Heart right ventricle (tissue), 16 donors: ENCODE measurements at regions not wholly inside any gene's neighbourhood (a gene's known extent, or its start where the extent isn't known, plus 50 kb on each side); places are given as distances from the start of the nearest gene placed in this dataset.
A peak's percentile ranks its signal among the peaks of the same experiment; 100 is the strongest.

Experiments used
- ATAC-seq, 8 donors: fragments of 200-7000 bp; cut with Tn5 transposase; one replicate each; pipeline ENCODE4 v1.9.1; 2020; ENCODE audit warnings: mild to moderate bottlenecking in 8 of 8, moderate library complexity in 8 of 8, moderate number of reproducible peaks in 1 of 8
- DNase-seq, 2 donors: peaks; one replicate each; pipeline ENCODE4 v3.0.0-alpha.2; 2020
- H3K27ac ChIP-seq, 10 donors: fragments of 200-600 bp; sonication (generic) in 2 of 10; one replicate each; pipeline versions ENCODE4 v1.5.0 to v1.8.0; 2020 to 2022; ENCODE audit warnings: mild to moderate bottlenecking in 3 of 10
- H3K27me3 ChIP-seq, 7 donors: fragments of 200-600 bp; one replicate each; pipeline ENCODE4 v1.8.0; 2021 to 2022; ENCODE audit warnings: mild to moderate bottlenecking in 2 of 7
- H3K36me3 ChIP-seq, 9 donors: fragments of 200-600 bp; sonication (generic) in 1 of 9; one replicate each; pipeline versions ENCODE4 v1.5.0 to v1.8.0; 2020 to 2022; ENCODE audit warnings: mild to moderate bottlenecking in 2 of 9
- H3K4me1 ChIP-seq, 9 donors: fragments of 200-600 bp; sonication (generic) in 1 of 9; one replicate each; pipeline versions ENCODE4 v1.5.0 to v1.8.0; 2020 to 2022; ENCODE audit warnings: mild to moderate bottlenecking in 4 of 9
- H3K4me3 ChIP-seq, 10 donors: fragments of 200-600 bp; sonication (generic) in 2 of 10; one replicate each; pipeline versions ENCODE4 v1.5.0 to v1.8.0; 2020 to 2022; ENCODE audit warnings: mild to moderate bottlenecking in 7 of 10, moderate library complexity in 2 of 10
- H3K9me3 ChIP-seq, 11 donors: fragments of 200-600 bp in 10 of 11; sonication (generic) in 2 of 11; one replicate each; pipeline versions ENCODE4 v1.5.0 to v1.8.0; 2013 to 2022; ENCODE audit warnings: mild to moderate bottlenecking in 2 of 11, control low read depth in 1 of 11, moderate library complexity in 1 of 11
- WGBS, 2 donors: extraction: QIAGEN DNeasy Blood & Tissue Kit; methylation state at CpG; one replicate each; pipeline ENCODE4 v1.1.7; 2013; ENCODE audit warnings: inconsistent platforms in 1 of 2; 5-methylcytosine and 5-hydroxymethylcytosine counted together
- intact Hi-C, 10 donors: fragments of 100-400 bp; cut with DNase I; formaldehyde crosslinking; loops; one replicate each; pipeline versions ENCODE4 v1.11.1 to v1.14.2; 2022
- TF ChIP-seq, protein P1 (sequence below), 9 donors: fragments of 200-600 bp; sonication (generic) in 2 of 9; IDR thresholded peaks; one replicate each; pipeline versions ENCODE4 v1.5.0 to v1.8.0; 2021 to 2022; ENCODE audit warnings: antibody characterized with exemption in 9 of 9, mild to moderate bottlenecking in 5 of 9, moderate library complexity in 1 of 9
- donor health status: Arrhythmogenic right ventricular cardiomyopathy.
- donor health status: ischemic (EF 13 %, LVEDD 7.1; RV severe dilation, severe dysfunction).
- donor health status: healthy with polysubstance abuse.
- donor health status: DM: no; HTN: yes; CAD: no.
- donor health status: DM: no; HTN: no; CAD: no.
- donor health status: ischemic (EF 25% LVEDD 6.9; RV normal size, moderate dysfunction).
- donor health status: ischemic (EF 25% LVEDD 5.7; RV mildly dilated, moderate dysfunction).
- donor health status: healthy.
- donor health status: DM: yes; HTN: yes; CAD: no.
- donor health status: Ischemic cardiomyopathy.
- donor health status: ischemic (EF 35%, LVEDD 5.7; RV mildly dilated, moderate dysfunction).
- donor health status: nonischemic (EF 11% LVEDD 7.7; RV severe dilation, severe dysfunction).
- donor health status: DM: yes; HTN: yes; CAD: no.
- donor health status: PGD.
- donor health status: ischemic (EF 29% LVEDD 5.4; RV normal size, mild dysfunction).
- donor health status: nonischemic (EF 23%, LVEDD 6.1; RV moderate dilation, normal function).

DNA sequence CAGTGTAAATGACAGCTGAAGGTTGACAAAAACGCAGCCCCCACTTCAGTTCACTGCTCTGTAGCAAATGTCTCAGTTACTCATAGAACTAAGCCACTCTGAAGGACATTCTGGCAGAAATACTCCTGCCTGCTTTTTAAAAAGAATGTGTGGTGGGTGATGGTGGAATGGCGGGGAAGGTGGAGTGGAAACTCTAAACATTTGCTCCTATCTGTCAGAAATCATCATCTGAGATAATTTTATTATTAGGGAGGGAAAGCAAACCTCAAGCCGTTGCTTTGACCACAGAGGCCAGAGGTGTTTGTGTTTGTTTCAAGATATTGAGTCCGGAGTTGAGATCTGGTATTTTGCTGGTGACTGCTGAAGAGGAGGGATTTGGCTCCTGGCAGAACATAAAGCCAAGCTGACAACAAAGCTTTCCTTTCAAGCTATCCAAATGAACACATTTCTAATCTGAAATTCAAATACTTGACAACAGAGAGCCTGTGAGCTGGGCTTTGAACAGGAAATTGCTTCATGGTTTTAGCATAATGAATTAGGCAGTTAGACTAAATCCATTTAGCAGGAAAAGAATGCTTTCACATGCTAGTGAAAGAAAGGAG lies 362.7 kb downstream of the CSNK1G3 start:
- Histone ChIP-seq H3K36me3 (no peaks in the 10 kb centered on the region), H3K27me3 (no peaks in the 10 kb centered on the region), H3K4me3 (peak overlapping the region in 3 of 10 donors; percentile 0 to 28 (median 4)), H3K4me1 (peaks cover 5 to 52% (median 31%) of the 10 kb centered on the region in 9 donors), H3K9me3 (no peaks in the 10 kb centered on the region), H3K27ac (peak overlapping the region in 9 of 10 donors; percentile 28 to 75 (median 42))
- WGBS, 2 donors: 27 to 29% methylated on average over 4 of the region's 4 CpGs
- ATAC-seq (peak in 7 of 8 donors; percentile 39 to 76 (median 65)), DNase-seq (peak in 1 of 2 donors; percentile 14)
- intact Hi-C loops: loop anchor here in 1 of 10 donors (5.0 to 10.0 kb wide), 2 partner anchors 62 to 120 kb away; no protein-coding TSS in a partner anchor
- TF ChIP-seq, protein P1, sequence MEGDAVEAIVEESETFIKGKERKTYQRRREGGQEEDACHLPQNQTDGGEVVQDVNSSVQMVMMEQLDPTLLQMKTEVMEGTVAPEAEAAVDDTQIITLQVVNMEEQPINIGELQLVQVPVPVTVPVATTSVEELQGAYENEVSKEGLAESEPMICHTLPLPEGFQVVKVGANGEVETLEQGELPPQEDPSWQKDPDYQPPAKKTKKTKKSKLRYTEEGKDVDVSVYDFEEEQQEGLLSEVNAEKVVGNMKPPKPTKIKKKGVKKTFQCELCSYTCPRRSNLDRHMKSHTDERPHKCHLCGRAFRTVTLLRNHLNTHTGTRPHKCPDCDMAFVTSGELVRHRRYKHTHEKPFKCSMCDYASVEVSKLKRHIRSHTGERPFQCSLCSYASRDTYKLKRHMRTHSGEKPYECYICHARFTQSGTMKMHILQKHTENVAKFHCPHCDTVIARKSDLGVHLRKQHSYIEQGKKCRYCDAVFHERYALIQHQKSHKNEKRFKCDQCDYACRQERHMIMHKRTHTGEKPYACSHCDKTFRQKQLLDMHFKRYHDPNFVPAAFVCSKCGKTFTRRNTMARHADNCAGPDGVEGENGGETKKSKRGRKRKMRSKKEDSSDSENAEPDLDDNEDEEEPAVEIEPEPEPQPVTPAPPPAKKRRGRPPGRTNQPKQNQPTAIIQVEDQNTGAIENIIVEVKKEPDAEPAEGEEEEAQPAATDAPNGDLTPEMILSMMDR (IDR thresholded peaks at IDR 0.05): no peak

GRCh38 chr5:123873846-123874245 lies 361.9 kb downstream of the CSNK1G3 start:
- 42 to 55% methylated on average over 2 of the region's 2 CpGs for WGBS, 2 donors
- no peak for ATAC-seq
- DNase-seq: no peak
- no peaks in the 10 kb centered on the region for H3K27me3 ChIP-seq
- TF ChIP-seq, protein P1 (IDR thresholded peaks at IDR 0.05): no peak
- H3K4me3 ChIP-seq: no peak overlapping the region
- peak overlapping the region in 3 of 10 donors; percentile 6 to 75 (median 71) for H3K27ac ChIP-seq
- H3K36me3 ChIP-seq: no peaks in the 10 kb centered on the region
- peaks cover 5 to 51% (median 31%) of the 10 kb centered on the region in 9 donors for H3K4me1 ChIP-seq
- intact Hi-C loops: loop anchor here in 1 of 10 donors (10.0 kb wide), 1 partner anchor 119 kb away; no protein-coding TSS in a partner anchor
- no peaks in the 10 kb centered on the region for H3K9me3 ChIP-seq

DNA sequence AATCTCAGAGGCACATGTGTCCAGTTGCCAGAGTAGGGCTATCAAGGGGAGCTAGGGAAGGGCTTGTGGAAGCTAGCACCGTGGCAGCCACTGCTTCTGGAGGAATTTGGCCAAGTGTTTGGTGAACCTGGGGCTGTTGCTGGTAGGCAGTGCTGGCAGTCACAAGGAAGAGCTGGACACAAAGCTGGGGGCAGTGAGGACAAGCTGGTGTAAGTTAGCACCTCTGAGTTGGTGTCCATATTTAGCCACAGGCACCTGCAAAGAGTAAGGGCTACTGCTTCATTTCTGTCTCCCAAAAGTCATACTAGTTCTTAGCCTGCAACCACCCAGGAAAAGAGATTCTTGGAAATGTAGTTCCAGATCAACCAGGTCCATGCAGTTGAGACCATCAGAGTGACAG lies 359.4 kb downstream of the CSNK1G3 start:
- 81 to 84% methylated on average over 1 of the region's 1 CpG for WGBS, 2 donors
- ATAC-seq (no peak), DNase-seq (no peak)
- intact Hi-C loops: loop anchor here in 1 of 10 donors (10.0 kb wide), 1 partner anchor 117 kb away; no protein-coding TSS in a partner anchor
- Histone ChIP-seq H3K27me3 (no peaks in the 10 kb centered on the region), H3K4me1 (peaks cover 5 to 57% (median 34%) of the 10 kb centered on the region in 9 donors), H3K4me3 (no peak overlapping the region), H3K27ac (no peak overlapping the region), H3K36me3 (no peaks in the 10 kb centered on the region), H3K9me3 (no peaks in the 10 kb centered on the region)
- TF ChIP-seq, protein P1 (IDR thresholded peaks at IDR 0.05): no peak

DNA sequence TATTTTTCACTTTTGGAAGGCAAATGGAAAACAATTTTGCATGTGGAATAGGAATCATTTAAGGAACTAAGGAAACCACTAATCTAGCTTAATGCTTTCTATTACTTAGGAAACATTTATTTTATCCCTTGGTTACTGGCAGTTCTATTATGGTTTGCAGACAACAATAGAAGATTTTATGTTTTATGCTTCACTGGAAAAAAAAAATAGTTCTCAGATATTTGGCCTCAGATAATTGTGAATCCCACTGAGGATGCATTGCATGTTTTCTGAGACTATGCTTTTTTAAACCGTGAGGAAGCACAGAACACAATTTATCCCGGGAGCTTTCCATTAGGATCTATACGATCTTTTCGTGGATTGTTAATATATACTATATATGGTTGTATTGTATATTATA lies 356.9 kb downstream of the CSNK1G3 start:
- Histone ChIP-seq H3K27me3 (no peaks in the 10 kb centered on the region), H3K9me3 (no peaks in the 10 kb centered on the region), H3K36me3 (no peaks in the 10 kb centered on the region), H3K4me3 (no peak overlapping the region), H3K4me1 (peaks cover 0 to 32% (median 18%) of the 10 kb centered on the region in 9 donors), H3K27ac (no peak overlapping the region)
- DNase-seq: no peak
- TF ChIP-seq, protein P1 (IDR thresholded peaks at IDR 0.05): no peak
- no peak for ATAC-seq
- 59 to 78% methylated on average over 4 of the region's 4 CpGs for WGBS, 2 donors
- intact Hi-C loops: no loop called here
